Gastroesophageal sphincter (tissue), 3 donors: ENCODE measurements at regions not wholly inside any gene's neighbourhood (a gene's known extent, or its start where the extent isn't known, plus 50 kb on each side); places are given as distances from the start of the nearest gene placed in this dataset.

ENCODE experiments used
- EP300 ChIP-seq: sonication (generic); formaldehyde crosslinking; IDR thresholded peaks from one replicate; pipeline ENCODE4 v1.6.1; 2017; ENCODE audit warnings: antibody characterized with exemption, mild to moderate bottlenecking
- POLR2A ChIP-seq, 2 donors: fragments of 450-650 bp; IDR thresholded peaks; one replicate each; pipeline ENCODE4 v1.6.1; 2017; ENCODE audit warnings: antibody characterized with exemption in 2 of 2, mild to moderate bottlenecking in 2 of 2, moderate library complexity in 1 of 2
- POLR2AphosphoS5 ChIP-seq: sonication (generic); formaldehyde crosslinking; IDR thresholded peaks from one replicate; pipeline ENCODE4 v1.6.1; 2017; ENCODE audit warnings: antibody characterized with exemption
- TF ChIP-seq, protein P1 (sequence below), 4 experiments: fragments of 200-600 bp in 2 of 4; fragments of 450-650 bp in 2 of 4; sonication (generic) in 1 of 4; IDR thresholded peaks; one replicate each; pipeline ENCODE4 v1.5.1; 2017 to 2019; ENCODE audit warnings: antibody characterized with exemption in 4 of 4, mild to moderate bottlenecking in 2 of 4, moderate library complexity in 2 of 4

DNA sequence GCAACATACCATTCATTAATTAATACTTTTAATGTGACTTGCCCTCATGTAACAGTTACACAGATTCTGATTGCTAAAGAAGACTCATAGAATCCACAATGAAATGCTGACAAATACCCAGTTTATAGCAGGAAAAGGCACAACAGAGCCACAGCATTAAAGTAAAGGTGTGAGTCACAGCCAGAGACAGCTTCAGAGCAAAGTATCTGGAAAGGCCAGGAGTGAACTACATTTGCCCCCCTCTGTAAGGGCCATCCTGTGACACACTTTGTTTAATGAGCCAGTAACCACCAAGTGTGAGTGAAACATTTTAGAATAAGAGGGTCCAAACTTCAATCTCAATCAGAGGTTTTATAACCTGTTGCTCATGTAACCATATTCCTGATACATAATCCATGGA lies 133.8 kb upstream of the TACR3 start:
- TF ChIP-seq, protein P1, sequence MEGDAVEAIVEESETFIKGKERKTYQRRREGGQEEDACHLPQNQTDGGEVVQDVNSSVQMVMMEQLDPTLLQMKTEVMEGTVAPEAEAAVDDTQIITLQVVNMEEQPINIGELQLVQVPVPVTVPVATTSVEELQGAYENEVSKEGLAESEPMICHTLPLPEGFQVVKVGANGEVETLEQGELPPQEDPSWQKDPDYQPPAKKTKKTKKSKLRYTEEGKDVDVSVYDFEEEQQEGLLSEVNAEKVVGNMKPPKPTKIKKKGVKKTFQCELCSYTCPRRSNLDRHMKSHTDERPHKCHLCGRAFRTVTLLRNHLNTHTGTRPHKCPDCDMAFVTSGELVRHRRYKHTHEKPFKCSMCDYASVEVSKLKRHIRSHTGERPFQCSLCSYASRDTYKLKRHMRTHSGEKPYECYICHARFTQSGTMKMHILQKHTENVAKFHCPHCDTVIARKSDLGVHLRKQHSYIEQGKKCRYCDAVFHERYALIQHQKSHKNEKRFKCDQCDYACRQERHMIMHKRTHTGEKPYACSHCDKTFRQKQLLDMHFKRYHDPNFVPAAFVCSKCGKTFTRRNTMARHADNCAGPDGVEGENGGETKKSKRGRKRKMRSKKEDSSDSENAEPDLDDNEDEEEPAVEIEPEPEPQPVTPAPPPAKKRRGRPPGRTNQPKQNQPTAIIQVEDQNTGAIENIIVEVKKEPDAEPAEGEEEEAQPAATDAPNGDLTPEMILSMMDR (IDR thresholded peaks at IDR 0.05): no peak
- TF ChIP-seq EP300 (no peak), POLR2AphosphoS5 (no peak), POLR2A (IDR thresholded peaks at IDR 0.05) (no peak)
